Heart right ventricle (tissue), 16 donors: ENCODE measurements at regions not wholly inside any gene's neighbourhood (a gene's known extent, or its start where the extent isn't known, plus 50 kb on each side); places are given as distances from the start of the nearest gene placed in this dataset.

ENCODE experiments used
- ATAC-seq, 8 donors: fragments of 200-7000 bp; cut with Tn5 transposase; one replicate each; pipeline ENCODE4 v1.9.1; 2020; ENCODE audit warnings: mild to moderate bottlenecking in 8 of 8, moderate library complexity in 8 of 8, moderate number of reproducible peaks in 1 of 8
- DNase-seq, 2 donors: peaks; one replicate each; pipeline ENCODE4 v3.0.0-alpha.2; 2020
- H3K27ac ChIP-seq, 10 donors: fragments of 200-600 bp; sonication (generic) in 2 of 10; one replicate each; pipeline versions ENCODE4 v1.5.0 to v1.8.0; 2020 to 2022; ENCODE audit warnings: mild to moderate bottlenecking in 3 of 10
- H3K27me3 ChIP-seq, 7 donors: fragments of 200-600 bp; one replicate each; pipeline ENCODE4 v1.8.0; 2021 to 2022; ENCODE audit warnings: mild to moderate bottlenecking in 2 of 7
- H3K36me3 ChIP-seq, 9 donors: fragments of 200-600 bp; sonication (generic) in 1 of 9; one replicate each; pipeline versions ENCODE4 v1.5.0 to v1.8.0; 2020 to 2022; ENCODE audit warnings: mild to moderate bottlenecking in 2 of 9
- H3K4me1 ChIP-seq, 9 donors: fragments of 200-600 bp; sonication (generic) in 1 of 9; one replicate each; pipeline versions ENCODE4 v1.5.0 to v1.8.0; 2020 to 2022; ENCODE audit warnings: mild to moderate bottlenecking in 4 of 9
- H3K4me3 ChIP-seq, 10 donors: fragments of 200-600 bp; sonication (generic) in 2 of 10; one replicate each; pipeline versions ENCODE4 v1.5.0 to v1.8.0; 2020 to 2022; ENCODE audit warnings: mild to moderate bottlenecking in 7 of 10, moderate library complexity in 2 of 10
- H3K9me3 ChIP-seq, 11 donors: fragments of 200-600 bp in 10 of 11; sonication (generic) in 2 of 11; one replicate each; pipeline versions ENCODE4 v1.5.0 to v1.8.0; 2013 to 2022; ENCODE audit warnings: mild to moderate bottlenecking in 2 of 11, control low read depth in 1 of 11, moderate library complexity in 1 of 11
- CTCF ChIP-seq, 9 donors: fragments of 200-600 bp; sonication (generic) in 2 of 9; IDR thresholded peaks; one replicate each; pipeline versions ENCODE4 v1.5.0 to v1.8.0; 2021 to 2022; ENCODE audit warnings: antibody characterized with exemption in 9 of 9, mild to moderate bottlenecking in 5 of 9, moderate library complexity in 1 of 9
- WGBS, 2 donors: extraction: QIAGEN DNeasy Blood & Tissue Kit; methylation state at CpG; one replicate each; pipeline ENCODE4 v1.1.7; 2013; ENCODE audit warnings: inconsistent platforms in 1 of 2; 5-methylcytosine and 5-hydroxymethylcytosine counted together
- intact Hi-C, 10 donors: fragments of 100-400 bp; cut with DNase I; formaldehyde crosslinking; loops; one replicate each; pipeline versions ENCODE4 v1.11.1 to v1.14.2; 2022
- donor health status: Arrhythmogenic right ventricular cardiomyopathy.
- donor health status: ischemic (EF 13 %, LVEDD 7.1; RV severe dilation, severe dysfunction).
- donor health status: healthy with polysubstance abuse.
- donor health status: DM: no; HTN: yes; CAD: no.
- donor health status: DM: no; HTN: no; CAD: no.
- donor health status: ischemic (EF 25% LVEDD 6.9; RV normal size, moderate dysfunction).
- donor health status: ischemic (EF 25% LVEDD 5.7; RV mildly dilated, moderate dysfunction).
- donor health status: healthy.
- donor health status: DM: yes; HTN: yes; CAD: no.
- donor health status: Ischemic cardiomyopathy.
- donor health status: ischemic (EF 35%, LVEDD 5.7; RV mildly dilated, moderate dysfunction).
- donor health status: nonischemic (EF 11% LVEDD 7.7; RV severe dilation, severe dysfunction).
- donor health status: DM: yes; HTN: yes; CAD: no.
- donor health status: PGD.
- donor health status: ischemic (EF 29% LVEDD 5.4; RV normal size, mild dysfunction).
- donor health status: nonischemic (EF 23%, LVEDD 6.1; RV moderate dilation, normal function).

- H3K9me3 ChIP-seq, result peaks cover 0 to 14% (median 0%) of the 10 kb centered on the region in 11 donors
- ATAC-seq (no peak), DNase-seq (no peak)
- no peak for TF ChIP-seq CTCF (IDR thresholded peaks at IDR 0.05)
- no peak overlapping the region for H3K27ac ChIP-seq
- no peak overlapping the region for H3K4me3 ChIP-seq
- 59 to 67% methylated on average over 4 of the region's 4 CpGs for WGBS, 2 donors
- peaks cover 0 to 53% (median 12%) of the 10 kb centered on the region in 7 donors for H3K27me3 ChIP-seq
- no peaks in the 10 kb centered on the region for H3K4me1 ChIP-seq
- no peaks in the 10 kb centered on the region for H3K36me3 ChIP-seq
- intact Hi-C loops, result no loop called here
Observed at GRCh38 chr7:67692425-67692824, 695.8 kb downstream of the TYW1 start.

GRCh38 chr7:67696124-67696523, 699.5 kb downstream of the TYW1 start:
- ATAC-seq (no peak), DNase-seq (no peak)
- Histone ChIP-seq H3K4me3 (no peak overlapping the region), H3K4me1 (no peaks in the 10 kb centered on the region), H3K27me3 (peaks cover 0 to 47% (median 15%) of the 10 kb centered on the region in 7 donors), H3K36me3 (no peaks in the 10 kb centered on the region), H3K27ac (no peak overlapping the region), H3K9me3 (peaks cover 0 to 7% (median 0%) of the 10 kb centered on the region in 11 donors)
- 79 to 83% methylated on average over 5 of the region's 5 CpGs for WGBS, 2 donors
- intact Hi-C loops, result no loop called here
- no peak for TF ChIP-seq CTCF (IDR thresholded peaks at IDR 0.05)

- peaks cover 0 to 4% (median 0%) of the 10 kb centered on the region in 11 donors for H3K9me3 ChIP-seq
- H3K27me3 ChIP-seq, result peaks cover 0 to 43% (median 15%) of the 10 kb centered on the region in 7 donors
- no peak for ATAC-seq
- no peaks in the 10 kb centered on the region for H3K4me1 ChIP-seq
- no peak overlapping the region for H3K4me3 ChIP-seq
- 73 to 78% methylated on average over 7 of the region's 7 CpGs for WGBS, 2 donors
- intact Hi-C loops, result no loop called here
- no peak for TF ChIP-seq CTCF (IDR thresholded peaks at IDR 0.05)
- H3K36me3 ChIP-seq, result no peaks in the 10 kb centered on the region
- H3K27ac ChIP-seq, result no peak overlapping the region
- no peak for DNase-seq
Observed at GRCh38 chr7:67696878-67697277, 700.2 kb downstream of the TYW1 start.

- peaks cover 0 to 46% (median 15%) of the 10 kb centered on the region in 7 donors for H3K27me3 ChIP-seq
- WGBS, 2 donors, result 52 to 77% methylated on average over 6 of the region's 6 CpGs
- TF ChIP-seq CTCF (IDR thresholded peaks at IDR 0.05), result no peak
Observed at GRCh38 chr7:67698354-67698753, 701.7 kb downstream of the TYW1 start.

More at GRCh38 chr7:67698354-67698753, 701.7 kb downstream of the TYW1 start:
- ATAC-seq (no peak), DNase-seq (no peak)
- H3K27ac ChIP-seq, result no peak overlapping the region
- no peak overlapping the region for H3K4me3 ChIP-seq
- H3K36me3 ChIP-seq, result no peaks in the 10 kb centered on the region
- peaks cover 0 to 9% (median 0%) of the 10 kb centered on the region in 11 donors for H3K9me3 ChIP-seq
- intact Hi-C loops, result no loop called here
- H3K4me1 ChIP-seq, result no peaks in the 10 kb centered on the region
